K562 (cell line): ENCODE measurements at regions not wholly inside any gene's neighbourhood (a gene's known extent, or its start where the extent isn't known, plus 50 kb on each side); places are given as distances from the start of the nearest gene placed in this dataset.

Experiments
- NONO ChIP-seq, 2 experiments: fragments of 200-400 bp in 1 of 2; fragments of 450-650 bp in 1 of 2; formaldehyde crosslinking in 1 of 2; IDR thresholded peaks; 2 replicates each; pipeline ENCODE4 v1.6.1; 2017; ENCODE audit warnings: low read depth in 2 of 2, mild to moderate bottlenecking in 2 of 2, moderate library complexity in 2 of 2, low read length in 1 of 2
- TF ChIP-seq, protein P1 (sequence below), 3 experiments: IDR thresholded peaks in 2 of 3; conservative IDR thresholded peaks in 1 of 3; 2 replicates each; pipeline ENCODE4 v1.5.1; 2011 to 2012; ENCODE audit warnings: low read length in 3 of 3, mild to moderate bottlenecking in 3 of 3, control low read depth in 2 of 3, improper control_type of control experiment in 1 of 3, inconsistent platforms in 1 of 3, low read depth in 1 of 3, mixed read lengths in 1 of 3, moderate library complexity in 1 of 3; ENCODE audit not compliant: insufficient read depth in 2 of 3

DNA sequence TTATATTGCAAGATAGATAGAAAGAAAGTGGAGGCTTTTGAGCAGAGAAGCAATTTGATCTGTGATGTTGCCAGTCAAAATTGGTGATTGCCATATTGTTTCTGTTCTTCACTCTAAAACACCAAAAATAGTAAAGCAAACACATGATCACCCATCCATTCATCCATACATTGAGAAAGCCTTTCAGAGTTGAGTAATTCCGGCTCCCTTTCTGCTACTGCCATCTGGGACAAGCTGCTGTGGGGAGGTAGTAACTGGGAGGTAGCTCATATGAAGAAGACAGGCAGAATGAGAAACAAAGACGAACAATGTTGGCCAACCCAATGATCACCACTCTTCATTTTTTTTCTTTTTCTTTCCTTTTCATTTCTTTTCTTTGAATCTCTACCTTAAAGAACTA is 51.1 kb upstream of the HBS1L start:
- TF ChIP-seq, protein P1, sequence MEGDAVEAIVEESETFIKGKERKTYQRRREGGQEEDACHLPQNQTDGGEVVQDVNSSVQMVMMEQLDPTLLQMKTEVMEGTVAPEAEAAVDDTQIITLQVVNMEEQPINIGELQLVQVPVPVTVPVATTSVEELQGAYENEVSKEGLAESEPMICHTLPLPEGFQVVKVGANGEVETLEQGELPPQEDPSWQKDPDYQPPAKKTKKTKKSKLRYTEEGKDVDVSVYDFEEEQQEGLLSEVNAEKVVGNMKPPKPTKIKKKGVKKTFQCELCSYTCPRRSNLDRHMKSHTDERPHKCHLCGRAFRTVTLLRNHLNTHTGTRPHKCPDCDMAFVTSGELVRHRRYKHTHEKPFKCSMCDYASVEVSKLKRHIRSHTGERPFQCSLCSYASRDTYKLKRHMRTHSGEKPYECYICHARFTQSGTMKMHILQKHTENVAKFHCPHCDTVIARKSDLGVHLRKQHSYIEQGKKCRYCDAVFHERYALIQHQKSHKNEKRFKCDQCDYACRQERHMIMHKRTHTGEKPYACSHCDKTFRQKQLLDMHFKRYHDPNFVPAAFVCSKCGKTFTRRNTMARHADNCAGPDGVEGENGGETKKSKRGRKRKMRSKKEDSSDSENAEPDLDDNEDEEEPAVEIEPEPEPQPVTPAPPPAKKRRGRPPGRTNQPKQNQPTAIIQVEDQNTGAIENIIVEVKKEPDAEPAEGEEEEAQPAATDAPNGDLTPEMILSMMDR (IDR thresholded peaks at IDR 0.05 in 2 of 3, conservative IDR thresholded peaks at IDR 0.05 in 1 of 3; ENCODE audit: insufficient read depth in 2 of 3, low read depth in 1 of 3, low read length in 3 of 3), result no peak
- no peak for TF ChIP-seq NONO (IDR thresholded peaks at IDR 0.05; ENCODE audit: low read depth in 2 of 2, low read length in 1 of 2)
